Suprapubic skin (tissue), 4 donors: ENCODE measurements at regions not wholly inside any gene's neighbourhood (a gene's known extent, or its start where the extent isn't known, plus 50 kb on each side); places are given as distances from the start of the nearest gene placed in this dataset.

Experiments
- DNase-seq, 2 donors: peaks; one replicate each; pipeline ENCODE4 v3.0.0-alpha.2; 2019; ENCODE audit warnings: low spot score in 2 of 2
- H3K27ac ChIP-seq: fragments of 200-600 bp; sonication (generic); one replicate; pipeline ENCODE4 v1.5.1; 2019
- H3K27me3 ChIP-seq: fragments of 200-600 bp; sonication (generic); one replicate; pipeline ENCODE4 v1.5.1; 2019
- H3K36me3 ChIP-seq: fragments of 200-600 bp; sonication (generic); one replicate; pipeline ENCODE4 v1.5.1; 2019
- H3K4me1 ChIP-seq: fragments of 200-600 bp; sonication (generic); one replicate; pipeline ENCODE4 v1.5.1; 2019
- H3K4me3 ChIP-seq: fragments of 200-600 bp; sonication (generic); one replicate; pipeline ENCODE4 v1.5.1; 2019; ENCODE audit warnings: mild to moderate bottlenecking
- H3K9me3 ChIP-seq: fragments of 200-600 bp; sonication (generic); one replicate; pipeline ENCODE4 v1.5.1; 2019
- CTCF ChIP-seq, 2 donors: fragments of 200-600 bp in 1 of 2; fragments of 450-650 bp in 1 of 2; sonication (generic) in 1 of 2; IDR thresholded peaks; one replicate each; pipeline ENCODE4 v1.5.1; 2016 to 2019; ENCODE audit warnings: antibody characterized with exemption in 2 of 2, mild to moderate bottlenecking in 1 of 2, moderate library complexity in 1 of 2
- EP300 ChIP-seq: sonication (generic); formaldehyde crosslinking; IDR thresholded peaks from one replicate; pipeline ENCODE4 v1.6.1; 2017; ENCODE audit warnings: antibody characterized with exemption
- POLR2A ChIP-seq, 2 donors: fragments of 450-650 bp; IDR thresholded peaks; one replicate each; pipeline ENCODE4 v1.6.1; 2017; ENCODE audit warnings: antibody characterized with exemption in 2 of 2, mild to moderate bottlenecking in 2 of 2, moderate library complexity in 2 of 2
- POLR2AphosphoS5 ChIP-seq, 3 donors: sonication (generic); formaldehyde crosslinking; IDR thresholded peaks; one replicate each; pipeline ENCODE4 v1.6.1; 2017; ENCODE audit warnings: antibody characterized with exemption in 3 of 3
- WGBS: methylation state at CpG from one replicate; pipeline ENCODE4 v1.1.5; 2018; 5-methylcytosine and 5-hydroxymethylcytosine counted together

- H3K4me1 ChIP-seq, result no peaks in the 10 kb centered on the region
- TF ChIP-seq POLR2AphosphoS5 (IDR thresholded peaks at IDR 0.05) (no peak), EP300 (no peak), POLR2A (IDR thresholded peaks at IDR 0.05) (no peak), CTCF (IDR thresholded peaks at IDR 0.05) (no peak)
- H3K36me3 ChIP-seq, result no peaks in the 10 kb centered on the region
- no peaks in the 10 kb centered on the region for H3K27me3 ChIP-seq
- H3K27ac ChIP-seq, result no peak overlapping the region
- no peaks in the 10 kb centered on the region for H3K9me3 ChIP-seq
- no peak for DNase-seq
- WGBS, result 64% methylated on average over 3 of the region's 3 CpGs
- H3K4me3 ChIP-seq, result no peak overlapping the region
These were observed 147.1 kb upstream of the MYO3A start for GRCh38 chr10:25786899-25787298.

GRCh38 chr10:25797888-25798429 lies 136.1 kb upstream of the MYO3A start:
- H3K36me3 ChIP-seq, result no peaks in the 10 kb centered on the region
- H3K9me3 ChIP-seq, result no peaks in the 10 kb centered on the region
- 82% methylated on average over 3 of the region's 3 CpGs for WGBS
- no peak overlapping the region for H3K4me3 ChIP-seq
- no peaks in the 10 kb centered on the region for H3K27me3 ChIP-seq
- no peaks in the 10 kb centered on the region for H3K4me1 ChIP-seq
- DNase-seq, result no peak
- TF ChIP-seq POLR2A (IDR thresholded peaks at IDR 0.05), result no peak
- TF ChIP-seq POLR2AphosphoS5 (IDR thresholded peaks at IDR 0.05), result no peak
- TF ChIP-seq EP300, result no peak
- TF ChIP-seq CTCF (IDR thresholded peaks at IDR 0.05), result no peak
- no peak overlapping the region for H3K27ac ChIP-seq

GRCh38 chr10:25804505-25804904 lies 129.5 kb upstream of the MYO3A start:
- TF ChIP-seq POLR2A (IDR thresholded peaks at IDR 0.05) (no peak), CTCF (IDR thresholded peaks at IDR 0.05) (no peak), POLR2AphosphoS5 (IDR thresholded peaks at IDR 0.05) (no peak), EP300 (no peak)
- H3K27ac ChIP-seq, result no peak overlapping the region
- WGBS, result 39% methylated on average over 2 of the region's 2 CpGs
- H3K27me3 ChIP-seq, result no peaks in the 10 kb centered on the region
- DNase-seq, result no peak
- no peaks in the 10 kb centered on the region for H3K9me3 ChIP-seq
- no peaks in the 10 kb centered on the region for H3K36me3 ChIP-seq
- no peak overlapping the region for H3K4me3 ChIP-seq
- no peaks in the 10 kb centered on the region for H3K4me1 ChIP-seq

GRCh38 chr10:25805986-25806385 lies 128.0 kb upstream of the MYO3A start:
- no peaks in the 10 kb centered on the region for H3K9me3 ChIP-seq
- H3K27me3 ChIP-seq, result no peaks in the 10 kb centered on the region
- no peaks in the 10 kb centered on the region for H3K36me3 ChIP-seq
- H3K4me1 ChIP-seq, result no peaks in the 10 kb centered on the region
- TF ChIP-seq POLR2A (IDR thresholded peaks at IDR 0.05), result no peak
- no peak for TF ChIP-seq POLR2AphosphoS5 (IDR thresholded peaks at IDR 0.05)
- TF ChIP-seq EP300, result no peak
- TF ChIP-seq CTCF (IDR thresholded peaks at IDR 0.05), result no peak
- H3K4me3 ChIP-seq, result no peak overlapping the region
- no peak for DNase-seq
- 66% methylated on average over 9 of the region's 9 CpGs for WGBS
- H3K27ac ChIP-seq, result no peak overlapping the region

GRCh38 chr10:25808372-25808771 lies 125.7 kb upstream of the MYO3A start:
- Histone ChIP-seq H3K9me3 (no peaks in the 10 kb centered on the region), H3K4me3 (no peak overlapping the region), H3K4me1 (no peaks in the 10 kb centered on the region), H3K27ac (peak overlapping the region; percentile 3), H3K27me3 (no peaks in the 10 kb centered on the region), H3K36me3 (no peaks in the 10 kb centered on the region)
- 41% methylated on average over 5 of the region's 5 CpGs for WGBS
- TF ChIP-seq POLR2AphosphoS5 (IDR thresholded peaks at IDR 0.05) (no peak), POLR2A (IDR thresholded peaks at IDR 0.05) (no peak), CTCF (IDR thresholded peaks at IDR 0.05) (no peak), EP300 (no peak)
- no peak for DNase-seq
